Loucy (cell line): ENCODE measurements at regions not wholly inside any gene's neighbourhood (a gene's known extent, or its start where the extent isn't known, plus 50 kb on each side); places are given as distances from the start of the nearest gene placed in this dataset.

ENCODE experiments used
- EZH2phosphoT487 ChIP-seq: fragments of 200-600 bp; IDR thresholded peaks from 2 replicates; pipeline ENCODE4 v1.6.1; 2018; ENCODE audit warnings: antibody characterized with exemption, mild to moderate bottlenecking, moderate library complexity, borderline replicate concordance
- TF ChIP-seq, protein P1 (sequence below): fragments of 200-600 bp; sonication (generic); conservative IDR thresholded peaks from 2 replicates; pipeline ENCODE4 v1.5.1; 2014; ENCODE audit warnings: mild to moderate bottlenecking, antibody characterized with exemption, low read length

DNA sequence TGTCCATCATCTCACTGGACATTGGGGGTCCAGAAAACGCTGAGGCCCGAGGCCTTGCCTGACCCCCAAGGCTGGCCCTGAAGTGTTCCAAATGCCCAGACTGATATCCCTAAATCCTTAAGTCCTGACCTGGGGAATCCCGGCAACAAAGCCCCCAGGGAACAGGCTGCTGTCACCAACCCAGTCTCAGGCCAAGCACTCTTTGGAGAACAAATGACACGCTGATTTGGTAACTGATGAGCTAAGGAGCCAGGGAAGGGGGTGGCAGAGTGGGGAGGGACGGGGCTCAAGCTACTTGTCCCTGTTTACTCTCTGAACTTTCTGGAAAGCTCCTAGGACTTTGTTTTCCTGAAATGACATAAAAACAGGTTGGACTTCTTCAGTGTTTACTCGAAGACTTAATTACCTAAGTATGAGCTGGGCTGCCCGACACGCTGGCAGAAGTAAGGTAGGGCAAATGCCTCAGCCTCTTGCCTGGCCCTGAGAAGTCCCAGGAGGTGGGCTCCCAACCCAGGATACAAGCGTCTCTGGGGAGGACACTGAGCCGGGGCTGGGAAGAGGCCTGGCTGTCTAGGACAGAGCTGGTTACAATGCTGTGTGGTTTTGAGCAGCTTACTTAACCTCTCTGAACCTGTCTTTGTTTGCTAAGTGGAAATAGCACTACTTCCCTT lies 105.5 kb upstream of the GLI2 start:
- TF ChIP-seq, protein P1, sequence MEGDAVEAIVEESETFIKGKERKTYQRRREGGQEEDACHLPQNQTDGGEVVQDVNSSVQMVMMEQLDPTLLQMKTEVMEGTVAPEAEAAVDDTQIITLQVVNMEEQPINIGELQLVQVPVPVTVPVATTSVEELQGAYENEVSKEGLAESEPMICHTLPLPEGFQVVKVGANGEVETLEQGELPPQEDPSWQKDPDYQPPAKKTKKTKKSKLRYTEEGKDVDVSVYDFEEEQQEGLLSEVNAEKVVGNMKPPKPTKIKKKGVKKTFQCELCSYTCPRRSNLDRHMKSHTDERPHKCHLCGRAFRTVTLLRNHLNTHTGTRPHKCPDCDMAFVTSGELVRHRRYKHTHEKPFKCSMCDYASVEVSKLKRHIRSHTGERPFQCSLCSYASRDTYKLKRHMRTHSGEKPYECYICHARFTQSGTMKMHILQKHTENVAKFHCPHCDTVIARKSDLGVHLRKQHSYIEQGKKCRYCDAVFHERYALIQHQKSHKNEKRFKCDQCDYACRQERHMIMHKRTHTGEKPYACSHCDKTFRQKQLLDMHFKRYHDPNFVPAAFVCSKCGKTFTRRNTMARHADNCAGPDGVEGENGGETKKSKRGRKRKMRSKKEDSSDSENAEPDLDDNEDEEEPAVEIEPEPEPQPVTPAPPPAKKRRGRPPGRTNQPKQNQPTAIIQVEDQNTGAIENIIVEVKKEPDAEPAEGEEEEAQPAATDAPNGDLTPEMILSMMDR, result no peak
- TF ChIP-seq EZH2phosphoT487, result no peak
